K562 (cell line): ENCODE measurements at regions not wholly inside any gene's neighbourhood (a gene's known extent, or its start where the extent isn't known, plus 50 kb on each side); places are given as distances from the start of the nearest gene placed in this dataset.

Source experiments
- ATAC-seq: fragments of 200-7000 bp; cut with Tn5 transposase; 3 replicates; pipeline ENCODE4 v1.9.1; 2020; ENCODE audit warnings: moderate library complexity
- BruUV-seq: library from RNA; stranded (reverse); fragments of 400-500 nt; replicated peaks from 2 replicates; lab custom pipeline; 2021; lab: Mats Ljungman, UMichigan
- CTCF ChIA-PET: fragments of 300-600 bp; formaldehyde crosslinking; extraction: SDS; loops from one replicate; lab custom pipeline; 2021; ENCODE audit warnings: low intra/inter-chr PET ratio; lab: Yijun Ruan, JAX
- POLR2A ChIA-PET: fragments of 300-600, 350-650 bp; sonication (Branson Sonifier 250); formaldehyde crosslinking; extraction: SDS; loops from one replicate; lab custom pipeline; 2021; ENCODE audit warnings: antibody characterized with exemption, inconsistent platforms; lab: Yijun Ruan, JAX
- DNase-seq, 4 experiments: peaks; one replicate each; pipeline versions ENCODE4 v3.0.0 to v3.0.0-alpha.2; 2011 to 2018; ENCODE audit warnings: low spot score in 3 of 4, mixed read lengths in 3 of 4; ENCODE audit errors: extremely low read depth in 1 of 4
- FAIRE-seq: peaks from 2 replicates; lab custom pipeline; 2011; peaks lifted over from hg19 to GRCh38; lab: Jason Lieb, UNC
- H2AFZ ChIP-seq: 2 replicates; pipeline ENCODE4 v1.6.0; 2011; ENCODE audit warnings: low read depth, low read length, control low read depth, inconsistent platforms
- H3K27ac ChIP-seq: fragments of 200-600 bp; 3 replicates; pipeline ENCODE4 v1.8.0; 2011; ENCODE audit warnings: low read depth, mild to moderate bottlenecking, control low read depth, inconsistent platforms, low read length, moderate library complexity, mixed read lengths; ENCODE audit errors: extremely low read depth
- H3K27me3 ChIP-seq, 2 experiments: fragments of 300-600 bp in 1 of 2; 2 replicates in 1 of 2; 3 replicates in 1 of 2; pipeline versions ENCODE4 v1.6.0 to v1.8.0; 2011; ENCODE audit warnings: inconsistent platforms in 2 of 2, low read length in 2 of 2, mild to moderate bottlenecking in 1 of 2, mixed read lengths in 1 of 2, moderate library complexity in 1 of 2; ENCODE audit not compliant: control insufficient read depth in 2 of 2, insufficient read depth in 2 of 2
- H3K36me3 ChIP-seq: fragments of 300-600 bp; 3 replicates; pipeline ENCODE4 v1.8.0; 2011; ENCODE audit warnings: mild to moderate bottlenecking, low read length, inconsistent platforms; ENCODE audit not compliant: control insufficient read depth, insufficient read depth
- H3K4me1 ChIP-seq, 2 experiments: fragments of 200-600 bp in 1 of 2; replicated peaks in 1 of 2; 2 replicates in 1 of 2; 3 replicates in 1 of 2; pipeline versions ENCODE4 v1.5.1 to v1.8.0; 2011; ENCODE audit warnings: inconsistent platforms in 2 of 2, low read length in 2 of 2, mild to moderate bottlenecking in 1 of 2, mixed read lengths in 1 of 2, moderate library complexity in 1 of 2; ENCODE audit not compliant: control insufficient read depth in 2 of 2, insufficient read depth in 2 of 2
- H3K4me2 ChIP-seq: 2 replicates; pipeline ENCODE4 v1.6.1; 2011; ENCODE audit warnings: low read length, control low read depth, inconsistent platforms, mixed read lengths; ENCODE audit not compliant: insufficient read depth
- H3K4me3 ChIP-seq: fragments of 200-600 bp; sonication (generic), shearing (Covaris generic); 2 replicates; pipeline ENCODE4 v1.5.1; 2016; ENCODE audit warnings: control low read depth, inconsistent platforms
- H3K79me2 ChIP-seq: fragments of 200-600 bp; 3 replicates; pipeline ENCODE4 v1.8.0; 2011; ENCODE audit warnings: low read length, inconsistent platforms; ENCODE audit not compliant: control insufficient read depth, insufficient read depth
- H3K9ac ChIP-seq, 2 experiments: 2 replicates each; pipeline versions ENCODE4 v1.6.0 to v1.6.1; 2011; ENCODE audit warnings: low read depth in 2 of 2, low read length in 2 of 2, control low read depth in 1 of 2, inconsistent platforms in 1 of 2, mild to moderate bottlenecking in 1 of 2, mixed read lengths in 1 of 2; ENCODE audit not compliant: insufficient read depth in 1 of 2
- H3K9me1 ChIP-seq: one replicate; pipeline ENCODE4 v1.6.0; 2011; ENCODE audit warnings: inconsistent platforms, mild to moderate bottlenecking, low read length, moderate library complexity; ENCODE audit not compliant: control insufficient read depth, insufficient read depth
- H3K9me3 ChIP-seq: replicated peaks from 2 replicates; pipeline ENCODE4 v1.5.1; 2011; ENCODE audit warnings: low read depth, low read length, inconsistent platforms; ENCODE audit not compliant: control insufficient read depth, insufficient read depth
- H4K20me1 ChIP-seq: replicated peaks from 2 replicates; pipeline ENCODE4 v1.6.1; 2011; ENCODE audit warnings: low read length, inconsistent platforms, mixed read lengths; ENCODE audit not compliant: control insufficient read depth, insufficient read depth
- PHTF2 ChIP-seq: fragments of 250-450 bp; sonication (Bioruptor Pico); IDR thresholded peaks from 2 replicates; pipeline ENCODE4 v1.5.0; 2021; ENCODE audit warnings: mild to moderate bottlenecking
- POLR3G ChIP-seq: IDR thresholded peaks from 2 replicates; pipeline ENCODE4 v1.6.1; 2011; ENCODE audit not compliant: insufficient read length, insufficient replicate concordance; ENCODE audit errors: extremely low read depth
- STAG1 ChIP-seq: sonication (generic); formaldehyde crosslinking; IDR thresholded peaks from 2 replicates; pipeline ENCODE4 v1.5.0; 2020; ENCODE audit warnings: missing genetic modification reagents, borderline replicate concordance
- TEAD2 ChIP-seq: fragments of 450-650 bp; IDR thresholded peaks from 2 replicates; pipeline ENCODE4 v1.6.1; 2016; ENCODE audit warnings: missing genetic modification characterization, control low read depth, missing compliant biosample characterization
- ZNF143 ChIP-seq: sonication (generic); formaldehyde crosslinking; IDR thresholded peaks from 2 replicates; pipeline ENCODE4 v1.9.0; 2022; ENCODE audit warnings: mild to moderate bottlenecking, missing genetic modification reagents
- ZNF318 ChIP-seq, 2 experiments: fragments of 450-650 bp; IDR thresholded peaks; 2 replicates each; pipeline ENCODE4 v1.6.1; 2016; ENCODE audit warnings: mild to moderate bottlenecking in 2 of 2, borderline replicate concordance in 1 of 2, low read depth in 1 of 2, moderate library complexity in 1 of 2
- WGBS: fragments of 100-300 bp; shearing (Covaris generic); methylation state at CpG from one replicate; pipeline ENCODE4 v1.1.6; 2016; ENCODE audit warnings: low coverage, mixed read lengths; ENCODE audit not compliant: insufficient coverage; ENCODE audit errors: missing lambda C conversion rate; 5-methylcytosine and 5-hydroxymethylcytosine counted together
- in situ Hi-C: fragments of 300-500 bp; cut with MboI; formaldehyde crosslinking; loops from 4 replicates; pipeline ENCODE4 v1.15.0; 2018; ENCODE audit warnings: inconsistent platforms, mixed read lengths
- intact Hi-C: fragments of 100-400 bp; cut with micrococcal nuclease; formaldehyde crosslinking; loops from 2 replicates; pipeline ENCODE4 v1.14.2; 2022
- TF ChIP-seq, protein P1 (sequence below): sonication (generic); formaldehyde crosslinking; IDR thresholded peaks from 2 replicates; pipeline ENCODE4 v1.4.0; 2020; ENCODE audit warnings: mild to moderate bottlenecking, missing genetic modification reagents

DNA sequence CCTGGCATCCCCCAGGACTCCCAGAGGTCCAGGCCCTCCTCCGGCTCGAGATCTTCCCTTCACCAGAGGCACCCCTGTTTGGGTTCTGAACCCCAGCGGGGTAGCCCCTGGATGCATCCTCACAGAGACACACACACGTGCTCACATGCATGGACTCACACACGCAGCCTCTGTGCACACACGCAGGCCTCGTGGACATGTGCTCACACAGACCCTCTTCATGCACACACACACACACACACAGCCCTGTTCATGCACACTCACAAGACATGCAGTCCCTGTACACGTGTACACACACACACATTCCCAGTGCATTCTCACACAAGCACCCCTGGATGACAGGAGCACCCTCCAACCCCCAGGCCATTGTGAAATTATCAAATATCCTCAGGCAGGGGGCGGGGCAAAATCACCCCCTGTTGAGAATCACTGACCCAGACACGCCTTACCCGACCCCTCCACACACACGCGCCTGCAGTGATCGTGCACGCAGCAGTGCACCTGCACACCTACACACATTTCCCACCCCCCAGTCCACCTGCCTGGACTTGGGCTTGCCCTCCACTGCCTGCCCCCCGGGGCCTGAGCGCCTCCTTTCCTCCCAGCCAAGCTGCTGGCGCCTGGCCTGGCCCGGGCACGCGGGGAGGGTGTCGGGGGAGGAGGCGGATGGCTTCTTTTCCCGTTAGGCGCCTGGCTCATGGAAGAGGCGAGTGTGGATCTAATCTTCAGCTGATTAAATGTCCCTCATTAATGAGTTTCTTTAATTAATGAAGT, 62.6 kb downstream of the ENGASE start:
- peaks cover 14 to 63% of the 10 kb centered on the region in 2 experiments; a peak in 4 of 5 replicates for H3K27me3 ChIP-seq
- no TSS peak for BruUV-seq
- TF ChIP-seq PHTF2 (CRISPR knock-in tag) (no peak), ZNF318 (IDR thresholded peaks at IDR 0.05; ENCODE audit: borderline replicate concordance in 1 of 2, low read depth in 1 of 2) (no peak), POLR3G (no peak), STAG1 (no peak), TEAD2 (tag) (no peak), ZNF143 (no peak)
- TF ChIP-seq, protein P1, sequence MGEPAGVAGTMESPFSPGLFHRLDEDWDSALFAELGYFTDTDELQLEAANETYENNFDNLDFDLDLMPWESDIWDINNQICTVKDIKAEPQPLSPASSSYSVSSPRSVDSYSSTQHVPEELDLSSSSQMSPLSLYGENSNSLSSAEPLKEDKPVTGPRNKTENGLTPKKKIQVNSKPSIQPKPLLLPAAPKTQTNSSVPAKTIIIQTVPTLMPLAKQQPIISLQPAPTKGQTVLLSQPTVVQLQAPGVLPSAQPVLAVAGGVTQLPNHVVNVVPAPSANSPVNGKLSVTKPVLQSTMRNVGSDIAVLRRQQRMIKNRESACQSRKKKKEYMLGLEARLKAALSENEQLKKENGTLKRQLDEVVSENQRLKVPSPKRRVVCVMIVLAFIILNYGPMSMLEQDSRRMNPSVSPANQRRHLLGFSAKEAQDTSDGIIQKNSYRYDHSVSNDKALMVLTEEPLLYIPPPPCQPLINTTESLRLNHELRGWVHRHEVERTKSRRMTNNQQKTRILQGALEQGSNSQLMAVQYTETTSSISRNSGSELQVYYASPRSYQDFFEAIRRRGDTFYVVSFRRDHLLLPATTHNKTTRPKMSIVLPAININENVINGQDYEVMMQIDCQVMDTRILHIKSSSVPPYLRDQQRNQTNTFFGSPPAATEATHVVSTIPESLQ: no peak
- TF ChIP-seq, all 486 proteins: peak for 0
- ChIA-PET POLR2A (no interaction called here), CTCF (no interaction called here)
- in situ Hi-C loops: no loop called here
- H4K20me1 ChIP-seq: peaks cover 13% of the 10 kb centered on the region
- no peak overlapping the region for H3K4me2 ChIP-seq
- WGBS: 2% methylated on average over 24 of the region's 26 CpGs
- H3K4me1 ChIP-seq: peaks cover 0 to 6% of the 10 kb centered on the region in 2 experiments; a peak in 1 of 5 replicates
- FAIRE-seq (no peak), DNase-seq (no peak), ATAC-seq (no peak)
- no peak overlapping the region for H3K27ac ChIP-seq
- no peaks in the 10 kb centered on the region for H3K36me3 ChIP-seq
- intact Hi-C loops: no loop called here
- no peak overlapping the region for H3K9ac ChIP-seq
- no peak overlapping the region for H3K4me3 ChIP-seq
- H3K9me1 ChIP-seq: peaks cover 4% of the 10 kb centered on the region
- H2AFZ ChIP-seq: no peak overlapping the region
- H3K9me3 ChIP-seq: no peaks in the 10 kb centered on the region
- H3K79me2 ChIP-seq: no peaks in the 10 kb centered on the region
